Left cardiac atrium (tissue), 4 donors: ENCODE measurements at regions not wholly inside any gene's neighbourhood (a gene's known extent, or its start where the extent isn't known, plus 50 kb on each side); places are given as distances from the start of the nearest gene placed in this dataset.

Experiments used
- ATAC-seq, 2 donors: fragments of 200-7000 bp; cut with Tn5 transposase; one replicate each; pipeline ENCODE4 v1.9.1; 2020; ENCODE audit warnings: mild to moderate bottlenecking in 2 of 2, moderate library complexity in 2 of 2
- DNase-seq: peaks from one replicate; pipeline ENCODE4 v3.0.0-alpha.2; 2020
- intact Hi-C, 2 donors: fragments of 100-400 bp; cut with DNase I; formaldehyde crosslinking; loops; one replicate each; pipeline versions ENCODE4 v1.14.1 to v1.15.1; 2022 to 2023
- donor health status: DM: no; HTN: yes; CAD: no.
- donor health status: DM: no; HTN: yes; CAD: no; lungs with severe emphysema.
- donor health status: DM: yes; HTN: yes; CAD: no.
- donor health status: Dilated cardiomyopathy.

DNA sequence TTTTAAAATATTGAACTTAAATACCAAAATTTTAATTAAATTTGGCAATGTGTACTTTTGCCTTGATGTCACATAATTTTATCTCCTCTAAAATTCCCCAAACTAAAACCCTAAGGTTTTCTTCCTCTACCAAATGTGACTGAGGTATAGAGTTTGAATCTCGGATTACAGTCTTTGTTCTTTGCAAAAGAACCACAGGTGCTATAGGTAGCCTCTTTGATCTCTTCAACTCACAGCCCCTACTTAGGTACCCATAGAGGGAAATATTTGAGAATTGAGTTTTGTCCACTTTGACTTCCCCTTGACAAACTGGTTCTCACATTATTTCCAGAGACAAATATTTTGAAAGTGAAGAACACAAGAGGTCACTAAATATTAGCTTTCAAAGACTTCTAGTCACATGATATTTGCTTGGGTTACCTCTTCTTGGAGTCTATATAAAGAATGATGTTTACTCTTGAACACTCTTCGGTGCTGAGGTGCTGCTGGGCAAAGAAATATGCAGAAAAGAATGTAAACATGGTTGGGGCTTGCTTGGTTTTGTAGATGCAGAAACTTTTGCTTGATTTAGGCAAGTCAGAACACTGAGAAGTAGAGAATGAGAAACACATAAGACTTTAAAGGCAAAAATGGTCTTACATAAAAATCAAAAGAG lies 120.8 kb upstream of the MCTP2 start:
- no peak for ATAC-seq
- DNase-seq: no peak
- intact Hi-C loops: no loop called here

DNA sequence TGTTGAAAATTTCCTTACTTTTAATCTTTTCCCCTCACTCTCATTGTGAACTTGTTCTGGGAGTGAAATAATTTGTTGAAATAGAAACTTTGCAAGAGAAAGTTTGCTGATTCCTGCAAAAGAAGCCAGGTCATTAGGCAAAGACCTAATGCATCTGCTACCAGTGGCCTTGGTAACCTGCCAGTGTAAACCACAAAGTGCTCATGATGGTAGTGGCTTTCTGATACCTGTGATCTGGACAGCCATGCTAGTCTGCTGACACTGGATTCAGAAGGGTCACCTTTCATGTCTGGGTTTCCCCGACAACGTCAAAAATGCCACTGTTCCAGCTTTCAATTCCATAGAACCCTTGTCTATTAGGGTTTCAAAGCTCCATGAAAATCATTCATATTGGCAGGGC lies 123.7 kb upstream of the MCTP2 start:
- intact Hi-C loops: no loop called here
- DNase-seq (no peak), ATAC-seq (no peak)

DNA sequence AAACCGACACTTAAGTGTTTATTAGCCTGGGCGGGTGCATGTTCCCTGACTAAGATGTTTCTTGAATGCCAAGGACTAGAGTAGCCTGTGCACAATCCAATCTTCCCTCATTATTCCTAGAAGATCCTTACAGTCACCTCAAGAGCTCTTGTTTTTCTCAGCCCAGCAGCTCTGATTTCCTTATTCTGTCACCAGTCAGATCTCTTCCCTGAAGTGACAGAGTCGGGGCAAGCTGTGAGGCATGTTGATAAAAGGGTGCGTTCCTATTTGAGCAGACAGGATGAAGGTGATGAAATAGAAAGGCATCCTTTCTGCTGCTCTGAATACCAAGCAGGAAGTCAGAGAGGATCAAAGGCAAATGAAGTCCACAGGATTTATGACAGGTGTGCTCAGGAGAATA lies 125.6 kb upstream of the MCTP2 start:
- no peak for DNase-seq
- no peak for ATAC-seq
- intact Hi-C loops: no loop called here

DNA sequence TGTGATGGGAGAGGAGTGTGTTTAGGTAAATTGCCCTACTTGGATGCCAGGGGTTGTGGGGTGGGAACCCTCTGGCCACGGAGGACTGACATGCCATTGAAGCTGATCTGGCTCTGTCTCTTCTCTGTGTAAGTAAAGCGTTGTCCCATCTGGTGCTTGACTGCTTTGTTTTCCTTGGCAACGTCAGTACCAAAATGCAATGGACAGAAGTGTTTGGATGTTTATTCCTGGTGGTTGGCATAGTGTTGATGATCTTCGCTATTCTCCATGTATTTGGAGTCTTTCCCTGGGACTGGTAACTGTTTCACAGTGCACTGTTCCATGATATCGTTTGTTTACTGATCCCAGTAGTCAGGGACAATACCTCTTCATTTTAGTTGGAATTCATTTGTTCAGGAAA lies 130.5 kb upstream of the MCTP2 start:
- DNase-seq (no peak), ATAC-seq (no peak)
- intact Hi-C loops: no loop called here

DNA sequence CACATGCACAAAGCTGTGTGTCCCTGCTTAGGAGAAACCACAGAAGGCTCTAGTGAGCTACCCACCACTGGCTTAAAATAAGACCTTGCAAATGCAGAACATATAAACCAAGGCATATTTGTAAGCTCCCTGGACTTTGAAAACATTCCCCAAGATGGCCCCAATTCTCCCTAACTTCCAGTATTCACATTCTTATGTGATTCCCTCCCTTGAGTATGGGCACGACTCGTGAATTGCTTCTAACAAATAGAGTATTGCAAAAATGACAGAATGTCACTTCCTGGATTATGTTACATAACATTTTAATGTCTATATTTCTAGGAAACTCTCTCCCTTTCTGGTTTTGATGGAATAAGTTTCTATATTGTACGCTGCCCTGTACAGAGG lies 131.8 kb upstream of the MCTP2 start:
- DNase-seq: no peak
- ATAC-seq: no peak
- intact Hi-C loops: no loop called here

DNA sequence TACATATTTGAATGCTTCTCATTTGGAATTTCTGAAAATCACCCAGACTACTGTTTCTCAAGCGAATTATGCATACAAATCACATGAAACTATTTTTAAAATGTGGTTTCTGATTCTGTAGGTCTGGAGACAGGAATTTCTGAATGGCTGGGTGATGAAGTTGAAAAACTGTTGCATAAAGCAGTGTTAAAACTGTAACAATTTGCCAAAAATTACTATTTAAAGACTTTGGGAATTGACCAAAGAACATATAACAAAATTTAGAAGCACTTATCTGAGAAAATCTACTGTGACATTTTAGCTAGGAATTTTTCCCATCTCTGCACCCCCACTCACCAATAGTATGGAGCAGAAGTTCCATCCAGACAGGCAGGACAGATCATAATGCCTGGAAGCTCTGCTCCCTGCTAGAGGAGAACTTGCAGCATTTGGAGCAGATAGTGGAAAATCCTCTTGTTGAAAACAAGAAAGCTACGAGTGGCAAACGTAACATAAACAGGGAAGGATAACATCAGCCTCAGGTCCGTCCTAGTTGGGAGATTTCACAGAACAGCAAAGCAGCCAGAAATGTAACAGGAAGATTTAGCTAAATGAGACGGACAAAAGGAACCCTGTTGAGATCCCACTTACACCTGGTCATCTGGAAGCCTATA lies 132.3 kb upstream of the MCTP2 start:
- no peak for ATAC-seq
- no peak for DNase-seq
- intact Hi-C loops: no loop called here

DNA sequence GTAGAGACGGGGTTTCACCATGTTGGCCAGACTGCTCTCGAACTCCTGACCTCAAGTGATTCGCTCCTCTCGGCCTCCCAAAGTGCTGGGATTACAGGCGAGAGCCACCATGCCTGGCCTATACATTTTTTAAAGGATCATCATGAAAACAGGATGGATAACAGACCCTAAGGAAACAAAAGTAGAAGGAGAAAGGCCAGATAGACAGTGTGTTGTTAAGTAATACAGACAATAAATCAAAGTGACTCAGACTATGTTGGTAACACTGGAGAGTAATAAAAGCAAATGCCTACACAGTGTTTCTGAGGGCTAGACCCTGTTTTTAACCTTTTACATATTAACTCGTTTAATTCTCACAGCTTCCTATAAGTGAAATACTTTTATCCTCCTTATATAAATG lies 133.8 kb upstream of the MCTP2 start:
- ATAC-seq (no peak), DNase-seq (no peak)
- intact Hi-C loops: no loop called here

DNA sequence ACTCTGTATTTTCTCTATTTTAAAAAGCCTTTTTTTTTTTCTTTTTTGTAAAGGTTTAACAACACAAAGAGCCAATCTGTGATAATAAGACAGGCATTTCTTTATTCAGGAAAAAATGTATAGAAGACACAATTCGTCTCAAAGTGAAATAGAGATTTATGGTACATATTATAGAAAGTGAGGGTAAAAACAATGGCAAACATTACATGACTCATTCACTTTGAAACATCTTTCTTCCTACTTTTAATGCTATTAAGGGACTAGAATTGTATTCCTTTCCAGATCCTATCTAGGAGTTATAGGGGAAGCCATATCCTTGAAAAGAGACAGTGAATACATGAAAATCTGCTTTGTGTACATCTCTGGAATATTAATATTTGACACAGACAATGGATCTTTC lies 137.1 kb upstream of the MCTP2 start:
- intact Hi-C loops: no loop called here
- DNase-seq (no peak), ATAC-seq (no peak)

DNA sequence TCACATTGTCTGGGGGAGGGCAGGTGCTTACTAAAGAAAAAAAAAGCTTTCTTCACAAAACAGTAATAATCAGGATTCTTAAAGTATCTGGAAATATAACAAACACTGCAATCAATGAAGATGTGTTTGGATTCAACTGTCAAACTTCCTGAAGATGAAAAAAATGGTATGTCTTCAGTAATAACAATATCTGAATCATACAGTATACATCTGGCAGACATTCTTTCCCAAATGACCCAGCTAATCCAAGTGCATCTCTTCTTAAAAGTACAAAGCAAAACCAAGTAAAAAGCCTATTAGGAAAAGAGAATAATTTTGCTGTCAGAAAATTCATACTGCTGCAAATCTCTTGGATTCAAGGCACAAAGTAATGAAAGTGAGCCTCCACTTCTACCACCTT lies 145.0 kb upstream of the MCTP2 start:
- intact Hi-C loops: no loop called here
- DNase-seq (no peak), ATAC-seq (no peak)

DNA sequence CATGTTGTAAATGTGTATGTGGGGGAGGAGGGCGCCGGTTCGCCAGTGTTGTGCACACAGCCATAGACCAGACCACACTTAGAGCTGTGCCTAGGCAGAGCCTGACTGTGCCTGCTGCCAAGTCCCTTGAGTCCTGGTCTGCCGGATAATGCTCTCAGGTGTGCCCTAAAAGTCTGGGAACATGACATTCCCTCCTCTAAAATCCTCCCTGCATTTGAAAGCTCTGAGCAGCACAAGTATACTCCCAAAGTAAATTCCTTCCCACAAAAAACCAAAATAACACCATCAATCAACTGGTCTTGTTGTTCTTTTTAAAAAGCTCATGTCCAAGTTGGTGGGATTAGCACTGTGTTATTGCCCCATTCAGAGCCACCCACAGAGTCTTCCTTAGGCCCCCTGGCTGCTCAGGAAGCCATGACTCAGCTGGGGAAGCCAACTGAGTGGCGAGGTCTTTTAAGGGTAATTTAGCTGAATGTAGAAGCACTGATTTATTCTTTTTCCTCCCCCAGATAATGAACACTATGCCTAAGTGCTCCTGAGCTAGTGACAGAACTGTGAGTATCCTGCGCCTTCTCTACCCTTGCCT lies 147.8 kb upstream of the MCTP2 start:
- DNase-seq (no peak), ATAC-seq (no peak)
- intact Hi-C loops: no loop called here

DNA sequence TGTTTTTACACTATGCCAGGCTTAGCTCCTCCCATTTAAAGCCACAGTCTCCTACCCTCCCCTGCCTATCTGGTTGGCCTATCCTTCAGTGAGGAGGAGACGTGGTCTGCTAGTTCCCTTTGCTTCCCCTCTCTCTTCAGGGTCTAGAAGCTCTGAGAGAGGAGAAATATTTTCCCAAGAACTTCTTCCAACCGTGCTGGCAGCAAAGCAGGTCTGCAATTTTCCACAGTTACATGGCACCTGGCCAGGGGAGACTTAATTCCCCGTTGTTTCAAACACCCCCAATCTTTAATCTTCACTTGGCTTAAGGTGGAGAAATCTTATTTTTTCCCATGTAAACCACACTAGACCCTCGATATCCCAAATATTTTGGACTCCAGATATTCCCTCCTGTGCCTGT lies 149.5 kb upstream of the MCTP2 start:
- ATAC-seq: no peak
- intact Hi-C loops: no loop called here
- no peak for DNase-seq

DNA sequence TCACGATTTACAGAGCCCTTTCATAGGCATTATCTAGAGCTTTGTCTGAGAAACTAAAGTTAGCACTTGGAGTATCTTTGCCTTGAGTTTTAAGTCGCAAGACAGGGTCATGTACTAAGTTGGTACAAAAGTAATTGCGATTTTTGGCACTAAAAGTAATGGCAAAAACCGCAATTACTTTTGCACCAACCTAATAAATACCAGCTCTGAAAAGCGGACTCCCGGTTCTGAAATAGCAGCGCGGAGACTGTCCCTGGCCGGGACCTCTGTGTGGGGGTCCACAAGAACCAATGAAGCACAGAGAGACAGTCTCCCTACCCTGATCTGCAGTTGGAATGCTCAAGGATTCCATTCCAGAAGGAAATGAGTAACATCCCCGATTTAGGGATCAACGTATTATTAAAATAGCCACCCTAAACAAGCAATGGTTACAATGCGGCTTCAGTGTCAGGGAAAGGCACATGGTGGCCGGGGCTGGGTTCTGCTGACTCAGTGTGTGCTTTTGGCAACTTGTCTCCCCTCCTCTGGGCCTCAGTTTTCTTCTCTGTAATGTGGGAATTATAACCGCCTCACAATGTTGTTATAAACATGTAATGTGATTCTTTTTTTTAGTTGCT lies 150.3 kb upstream of the MCTP2 start:
- intact Hi-C loops: no loop called here
- DNase-seq (no peak), ATAC-seq (no peak)

DNA sequence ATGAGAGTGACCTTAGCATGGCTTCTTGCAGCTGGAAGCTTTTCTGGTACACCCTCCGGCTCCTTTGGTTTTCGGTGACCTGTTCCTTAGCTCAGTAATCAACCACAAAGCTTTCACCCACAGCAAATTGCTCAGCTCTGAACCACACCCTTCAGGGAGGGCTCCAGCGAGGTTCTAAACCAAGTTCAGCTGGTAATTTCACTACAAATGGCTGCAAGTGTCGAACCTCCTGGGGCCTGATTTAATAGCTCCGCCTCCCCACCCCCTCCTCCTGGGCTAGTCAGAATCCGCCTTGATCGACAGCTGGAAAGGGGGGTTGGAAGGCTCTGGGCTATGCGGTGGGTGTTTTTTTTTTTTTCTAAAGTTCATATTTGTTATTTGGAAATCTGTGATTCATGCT lies 150.9 kb upstream of the MCTP2 start:
- peak in 1 of 2 donors; percentile 68 for ATAC-seq
- intact Hi-C loops: no loop called here
- peak; percentile 67 for DNase-seq

DNA sequence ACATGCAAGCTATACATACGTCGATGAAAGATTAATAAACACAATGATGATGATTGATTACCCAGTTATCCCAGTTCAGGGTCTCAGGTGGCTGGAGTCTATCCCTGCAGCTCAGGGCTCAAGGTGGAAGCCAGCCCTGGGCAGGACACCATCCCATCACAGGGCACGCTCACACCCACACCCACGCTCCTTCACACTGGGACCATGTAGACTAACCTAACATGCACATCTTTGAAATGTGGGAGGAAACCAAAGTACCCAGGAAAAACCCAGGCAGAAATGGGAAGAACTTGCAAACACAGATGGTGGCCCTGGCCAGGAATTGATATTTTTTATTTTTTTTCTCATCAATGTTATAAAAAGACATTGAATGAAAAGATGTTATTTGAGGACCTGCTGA lies 151.4 kb upstream of the MCTP2 start:
- intact Hi-C loops: no loop called here
- DNase-seq: no peak
- ATAC-seq: no peak

DNA sequence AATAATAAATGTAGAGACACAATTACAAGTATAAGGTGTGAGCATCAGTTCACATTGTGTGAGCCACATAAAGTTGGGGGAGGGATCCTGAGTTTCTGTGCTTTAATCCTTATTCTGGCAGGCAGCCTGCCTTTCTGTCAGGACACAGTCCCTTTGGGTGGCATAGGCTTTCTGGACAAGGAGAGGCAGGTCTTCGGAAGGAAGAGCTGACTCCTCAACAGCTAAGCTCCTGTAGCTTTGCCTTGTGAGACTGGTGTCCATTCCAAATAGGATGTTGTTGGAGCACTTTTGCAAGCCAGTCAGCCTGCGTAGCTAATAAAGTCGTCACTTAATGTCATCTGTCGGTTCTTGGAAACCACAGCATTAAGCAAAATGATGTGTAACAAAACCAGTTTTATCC lies 151.9 kb upstream of the MCTP2 start:
- intact Hi-C loops: no loop called here
- DNase-seq (no peak), ATAC-seq (no peak)

DNA sequence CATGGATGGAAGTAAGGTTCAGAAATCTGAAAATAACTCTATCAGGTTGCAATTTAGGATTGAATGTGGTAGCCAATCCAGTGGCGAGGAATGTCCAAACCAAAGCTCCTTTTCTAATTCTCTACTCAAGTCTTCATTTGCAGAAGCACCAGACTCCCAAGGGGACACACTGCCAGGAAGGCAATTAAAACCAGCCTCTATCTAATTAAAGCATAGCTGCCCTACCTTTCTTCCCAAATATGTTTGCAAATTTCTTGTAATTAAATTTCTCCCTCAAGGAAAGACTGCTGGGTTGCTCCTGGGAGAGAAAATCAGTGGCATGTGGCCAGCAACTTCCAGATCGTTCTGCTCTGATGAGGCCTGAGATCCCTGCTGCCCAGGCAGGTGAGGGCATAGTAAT lies 153.4 kb upstream of the MCTP2 start:
- intact Hi-C loops: no loop called here

DNA sequence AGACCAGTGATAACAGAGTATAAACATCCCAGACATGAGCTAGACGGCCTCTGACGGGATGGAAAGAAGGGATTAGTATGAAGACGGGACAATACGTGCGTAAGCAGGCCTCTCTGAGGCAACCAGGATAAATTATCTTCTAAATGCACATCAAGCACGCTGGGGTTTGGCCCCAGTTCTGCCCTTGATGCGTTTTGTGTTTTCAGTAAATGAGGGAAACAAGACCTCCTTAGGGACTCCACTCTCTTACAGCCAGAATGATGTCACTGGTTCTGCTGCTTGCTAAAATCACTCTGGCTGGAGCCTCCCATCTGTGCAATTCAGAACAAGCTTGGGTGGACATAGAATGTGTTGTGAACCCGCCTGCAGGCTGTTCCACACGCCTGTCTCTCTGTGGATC lies 156.0 kb upstream of the MCTP2 start:
- intact Hi-C loops: no loop called here
- ATAC-seq: peak; percentile 63 to 93
- peak; percentile 79 for DNase-seq

More for the DNA sequence above, 153.4 kb upstream of the MCTP2 start:
- DNase-seq (no peak), ATAC-seq (no peak)

DNA sequence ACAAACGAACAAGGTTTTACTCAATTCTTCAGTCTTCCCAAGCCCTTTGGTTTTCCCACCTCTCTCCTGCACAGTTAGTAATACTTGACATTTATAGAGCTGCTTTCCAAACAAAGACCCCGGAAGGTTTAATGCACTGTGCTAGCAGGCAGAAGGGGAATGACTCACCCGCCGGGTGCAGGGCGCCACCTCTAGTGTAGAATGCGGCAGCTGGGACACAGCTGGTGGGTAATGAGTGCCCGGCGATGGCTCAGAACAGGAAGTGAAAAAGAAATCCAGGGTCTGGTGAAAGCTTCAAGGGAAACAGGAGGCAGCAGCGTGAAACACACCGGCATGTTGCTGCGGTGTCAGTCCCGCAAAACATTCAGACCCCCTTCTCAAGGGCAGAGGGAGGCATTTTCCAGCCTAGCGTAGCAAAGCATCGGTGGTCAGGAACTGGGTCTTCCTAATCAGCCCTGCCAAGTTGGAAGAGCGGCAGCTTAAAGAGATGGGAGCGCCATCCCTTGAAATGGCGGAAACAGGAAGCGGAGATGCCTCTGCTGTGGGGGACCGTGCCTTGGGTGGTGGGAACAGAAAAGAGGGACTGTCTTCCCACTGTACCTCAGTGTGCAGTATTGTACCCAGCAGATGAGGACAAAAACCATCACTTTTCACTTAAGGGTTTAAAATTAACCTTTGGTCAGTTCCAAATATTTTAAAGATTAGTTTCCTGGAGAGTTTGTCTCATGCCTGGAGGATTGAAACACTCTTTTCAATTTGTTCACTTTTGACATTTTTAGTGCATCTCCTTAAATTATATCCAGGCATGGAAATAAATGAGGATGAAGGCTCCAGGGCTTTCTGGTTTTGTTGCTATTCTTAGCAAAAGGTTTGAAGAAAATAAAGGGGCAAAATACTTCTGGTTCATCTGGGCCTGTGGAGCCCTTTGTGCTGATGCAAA lies 160.7 kb upstream of the MCTP2 start:
- DNase-seq (no peak), ATAC-seq (no peak)
- intact Hi-C loops: no loop called here

DNA sequence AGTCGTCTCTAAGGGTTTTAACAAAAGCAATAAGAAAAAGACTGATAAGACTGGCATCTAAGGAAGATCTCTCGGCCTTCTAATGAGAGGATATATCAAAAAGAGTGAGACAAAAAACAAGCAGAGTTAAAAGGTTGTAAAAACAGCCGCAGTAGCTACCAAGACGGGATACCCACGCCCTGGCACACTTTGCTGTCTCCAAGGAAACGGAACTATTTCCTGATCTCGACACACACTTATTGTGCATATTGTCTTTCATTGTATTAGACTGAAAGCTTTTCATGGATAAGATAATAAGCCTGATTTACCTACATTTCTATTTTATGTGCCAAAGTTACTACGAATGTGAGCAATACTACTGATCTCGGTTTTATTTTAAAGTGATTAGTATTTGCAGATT lies 161.5 kb upstream of the MCTP2 start:
- intact Hi-C loops: no loop called here
- no peak for ATAC-seq
- DNase-seq: no peak

DNA sequence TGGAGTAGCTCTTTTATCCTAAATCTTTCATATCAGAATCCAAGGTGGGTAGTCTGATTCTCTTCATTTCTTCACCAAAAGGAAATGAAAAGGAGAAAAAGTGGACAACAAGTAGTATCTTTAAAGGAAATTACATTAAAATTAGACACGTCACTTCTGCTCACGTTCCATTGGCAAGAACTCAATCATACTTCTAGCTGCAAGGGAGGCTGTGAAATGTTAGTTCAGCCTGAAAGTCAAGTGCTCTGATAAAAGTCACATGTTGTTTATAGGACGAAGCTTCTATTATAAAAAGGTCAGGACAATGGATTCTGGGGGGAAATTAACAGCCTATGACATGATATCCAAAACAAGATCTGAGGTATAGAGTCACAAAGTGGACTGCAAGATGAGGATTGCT lies 164.6 kb upstream of the MCTP2 start:
- DNase-seq (no peak), ATAC-seq (no peak)
- intact Hi-C loops: no loop called here
